Neural cell (in vitro differentiated cells): ENCODE measurements at regions not wholly inside any gene's neighbourhood (a gene's known extent, or its start where the extent isn't known, plus 50 kb on each side); places are given as distances from the start of the nearest gene placed in this dataset.

Source experiments
- H2AFZ ChIP-seq: fragments of 200-600, 300-800 bp; sonication (generic), shearing (Covaris generic); 2 replicates; pipeline ENCODE4 v1.6.0; 2014; ENCODE audit warnings: low read depth, mild to moderate bottlenecking, antibody characterized with exemption, low read length, moderate library complexity
- H3F3A ChIP-seq: fragments of 200-600 bp; shearing (Covaris generic); 2 replicates; pipeline ENCODE4 v1.6.1; 2016; ENCODE audit warnings: mild to moderate bottlenecking, moderate library complexity, mixed read lengths, antibody characterized with exemption, low read length; ENCODE audit not compliant: insufficient read depth, poor library complexity, severe bottlenecking
- H3K27ac ChIP-seq: fragments of 200-600, 300-800 bp; sonication (generic), shearing (Covaris generic); 2 replicates; pipeline ENCODE4 v1.5.1; 2014; ENCODE audit warnings: mild to moderate bottlenecking, low read length, moderate library complexity
- H3K27me3 ChIP-seq: fragments of 300-800, 200-600 bp; sonication (generic), shearing (Covaris generic); 2 replicates; pipeline ENCODE4 v1.6.0; 2014; ENCODE audit warnings: mild to moderate bottlenecking, low read depth, low read length, moderate library complexity; ENCODE audit not compliant: insufficient read depth
- H3K36me3 ChIP-seq: fragments of 300-800, 200-600 bp; sonication (generic), shearing (Covaris generic); 2 replicates; pipeline ENCODE4 v1.5.1; 2014; ENCODE audit warnings: mild to moderate bottlenecking, antibody characterized with exemption, low read length, moderate library complexity; ENCODE audit not compliant: insufficient read depth
- H3K4me2 ChIP-seq: fragments of 300-800, 200-600 bp; sonication (generic), shearing (Covaris generic); 2 replicates; pipeline ENCODE4 v1.6.0; 2014; ENCODE audit warnings: mild to moderate bottlenecking, low read length
- H3K4me3 ChIP-seq: fragments of 300-800, 200-600 bp; sonication (generic), shearing (Covaris generic); 2 replicates; pipeline ENCODE4 v1.5.1; 2014; ENCODE audit warnings: mild to moderate bottlenecking, low read length, moderate library complexity
- H3K79me2 ChIP-seq: fragments of 200-600 bp; shearing (Covaris generic); replicated peaks from 2 replicates; pipeline ENCODE4 v1.6.0; 2014; ENCODE audit warnings: mild to moderate bottlenecking, low read length, moderate library complexity; ENCODE audit not compliant: insufficient read depth
- H3K9ac ChIP-seq: fragments of 300-800, 200-600 bp; sonication (generic), shearing (Covaris generic); 2 replicates; pipeline ENCODE4 v1.6.1; 2016; ENCODE audit warnings: mild to moderate bottlenecking, low read length, mixed read lengths
- H3K9me2 ChIP-seq: fragments of 200-600 bp; shearing (Covaris generic); 2 replicates; pipeline ENCODE4 v1.6.1; 2016; ENCODE audit warnings: mild to moderate bottlenecking, low read length, mixed read lengths; ENCODE audit not compliant: insufficient read depth
- H3K9me3 ChIP-seq: fragments of 200-600, 300-800 bp; sonication (generic), shearing (Covaris generic); 2 replicates; pipeline ENCODE4 v1.6.1; 2016; ENCODE audit warnings: mild to moderate bottlenecking, mixed run types, low read length, moderate library complexity, mixed read lengths
- H4K20me1 ChIP-seq: fragments of 200-600 bp; shearing (Covaris generic); 2 replicates; pipeline ENCODE4 v1.6.1; 2016; ENCODE audit warnings: mild to moderate bottlenecking, mixed run types; ENCODE audit not compliant: insufficient read depth
- CTCF ChIP-seq: fragments of 450-650 bp; IDR thresholded peaks from 2 replicates; pipeline ENCODE4 v1.5.1; 2014; ENCODE audit warnings: antibody characterized with exemption, mild to moderate bottlenecking, moderate library complexity; ENCODE audit not compliant: poor library complexity, severe bottlenecking
- EP300 ChIP-seq: fragments of 450-650 bp; conservative IDR thresholded peaks from 2 replicates; pipeline ENCODE4 v1.6.1; 2014; ENCODE audit warnings: antibody characterized with exemption, mild to moderate bottlenecking, moderate library complexity; ENCODE audit not compliant: poor library complexity, severe bottlenecking
- EZH2 ChIP-seq: fragments of 200-600, 300-800 bp; shearing (Covaris generic), sonication (generic); IDR thresholded peaks from 2 replicates; pipeline ENCODE4 v1.6.1; 2014; ENCODE audit warnings: antibody characterized with exemption, low read length, borderline replicate concordance, mild to moderate bottlenecking; ENCODE audit not compliant: insufficient read depth, poor library complexity, severe bottlenecking
- MXI1 ChIP-seq: fragments of 450-650 bp; conservative IDR thresholded peaks from 2 replicates; pipeline ENCODE4 v1.6.1; 2014; ENCODE audit warnings: antibody characterized with exemption, mild to moderate bottlenecking; ENCODE audit not compliant: poor library complexity, severe bottlenecking
- POLR2AphosphoS5 ChIP-seq: IDR thresholded peaks from 2 replicates; pipeline ENCODE4 v1.6.1; 2012
- RAD21 ChIP-seq: fragments of 450-650 bp; conservative IDR thresholded peaks from 2 replicates; pipeline ENCODE4 v1.6.1; 2014; ENCODE audit warnings: antibody characterized with exemption, mild to moderate bottlenecking, moderate library complexity
- SMC3 ChIP-seq: fragments of 450-650 bp; conservative IDR thresholded peaks from 2 replicates; pipeline ENCODE4 v1.6.1; 2014; ENCODE audit warnings: antibody characterized with exemption, mild to moderate bottlenecking, moderate library complexity; ENCODE audit not compliant: poor library complexity
- TAF1 ChIP-seq: IDR thresholded peaks from 2 replicates; pipeline ENCODE4 v1.6.1; 2012; ENCODE audit warnings: low read depth
- TF ChIP-seq, protein P1 (sequence below): IDR thresholded peaks from 2 replicates; pipeline ENCODE4 v1.6.1; 2012; ENCODE audit warnings: borderline replicate concordance

DNA sequence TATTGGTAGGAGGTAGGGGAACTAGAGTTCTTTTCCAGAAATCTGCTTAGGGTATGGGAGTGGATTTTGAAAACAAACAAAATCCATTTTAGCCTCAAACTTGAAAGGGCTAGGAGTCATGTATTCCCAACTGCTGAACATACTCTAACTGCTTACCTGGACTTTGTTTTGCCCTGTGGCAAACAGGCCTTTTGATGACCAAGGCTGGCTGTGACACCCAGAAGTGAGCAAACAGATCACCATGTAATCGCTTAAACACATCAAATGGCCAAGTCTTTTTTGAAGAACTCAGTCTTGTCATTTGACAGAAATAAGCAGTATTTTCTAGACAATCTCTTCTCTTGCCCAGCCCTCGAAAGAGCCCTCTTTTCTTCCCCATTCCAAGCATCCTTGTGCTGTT lies 203.4 kb downstream of the KIT start:
- Histone ChIP-seq H3K9me3 (no peaks in the 10 kb centered on the region), H3K9ac (no peak overlapping the region), H3K27me3 (no peaks in the 10 kb centered on the region), H3K79me2 (no peaks in the 10 kb centered on the region), H3K4me2 (no peak overlapping the region), H3K4me3 (no peak overlapping the region), H3K27ac (no peak overlapping the region), H3F3A (no peaks in the 10 kb centered on the region), H2AFZ (no peak overlapping the region), H4K20me1 (no peaks in the 10 kb centered on the region), H3K9me2 (no peaks in the 10 kb centered on the region), H3K36me3 (no peaks in the 10 kb centered on the region)
- no peak for TF ChIP-seq EP300
- no peak for TF ChIP-seq RAD21
- no peak for TF ChIP-seq MXI1
- TF ChIP-seq EZH2 = no peak
- no peak for TF ChIP-seq TAF1
- TF ChIP-seq POLR2AphosphoS5 = no peak
- TF ChIP-seq CTCF = no peak
- TF ChIP-seq, protein P1, sequence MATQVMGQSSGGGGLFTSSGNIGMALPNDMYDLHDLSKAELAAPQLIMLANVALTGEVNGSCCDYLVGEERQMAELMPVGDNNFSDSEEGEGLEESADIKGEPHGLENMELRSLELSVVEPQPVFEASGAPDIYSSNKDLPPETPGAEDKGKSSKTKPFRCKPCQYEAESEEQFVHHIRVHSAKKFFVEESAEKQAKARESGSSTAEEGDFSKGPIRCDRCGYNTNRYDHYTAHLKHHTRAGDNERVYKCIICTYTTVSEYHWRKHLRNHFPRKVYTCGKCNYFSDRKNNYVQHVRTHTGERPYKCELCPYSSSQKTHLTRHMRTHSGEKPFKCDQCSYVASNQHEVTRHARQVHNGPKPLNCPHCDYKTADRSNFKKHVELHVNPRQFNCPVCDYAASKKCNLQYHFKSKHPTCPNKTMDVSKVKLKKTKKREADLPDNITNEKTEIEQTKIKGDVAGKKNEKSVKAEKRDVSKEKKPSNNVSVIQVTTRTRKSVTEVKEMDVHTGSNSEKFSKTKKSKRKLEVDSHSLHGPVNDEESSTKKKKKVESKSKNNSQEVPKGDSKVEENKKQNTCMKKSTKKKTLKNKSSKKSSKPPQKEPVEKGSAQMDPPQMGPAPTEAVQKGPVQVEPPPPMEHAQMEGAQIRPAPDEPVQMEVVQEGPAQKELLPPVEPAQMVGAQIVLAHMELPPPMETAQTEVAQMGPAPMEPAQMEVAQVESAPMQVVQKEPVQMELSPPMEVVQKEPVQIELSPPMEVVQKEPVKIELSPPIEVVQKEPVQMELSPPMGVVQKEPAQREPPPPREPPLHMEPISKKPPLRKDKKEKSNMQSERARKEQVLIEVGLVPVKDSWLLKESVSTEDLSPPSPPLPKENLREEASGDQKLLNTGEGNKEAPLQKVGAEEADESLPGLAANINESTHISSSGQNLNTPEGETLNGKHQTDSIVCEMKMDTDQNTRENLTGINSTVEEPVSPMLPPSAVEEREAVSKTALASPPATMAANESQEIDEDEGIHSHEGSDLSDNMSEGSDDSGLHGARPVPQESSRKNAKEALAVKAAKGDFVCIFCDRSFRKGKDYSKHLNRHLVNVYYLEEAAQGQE = no peak
- no peak for TF ChIP-seq SMC3

- Histone ChIP-seq H4K20me1 (no peaks in the 10 kb centered on the region), H3K4me3 (no peak overlapping the region), H3K4me2 (no peak overlapping the region), H3K27me3 (no peaks in the 10 kb centered on the region), H3K36me3 (no peaks in the 10 kb centered on the region), H3K9me2 (no peaks in the 10 kb centered on the region), H3K79me2 (no peaks in the 10 kb centered on the region), H3K9me3 (no peaks in the 10 kb centered on the region), H2AFZ (no peak overlapping the region), H3K27ac (no peak overlapping the region), H3K9ac (no peak overlapping the region), H3F3A (no peaks in the 10 kb centered on the region)
- TF ChIP-seq, protein P1 = no peak
- TF ChIP-seq SMC3 = no peak
- TF ChIP-seq EZH2 = no peak
- no peak for TF ChIP-seq EP300
- TF ChIP-seq MXI1 = no peak
- no peak for TF ChIP-seq POLR2AphosphoS5
- TF ChIP-seq CTCF = no peak
- TF ChIP-seq TAF1 = no peak
- no peak for TF ChIP-seq RAD21
Observed at GRCh38 chr4:54855191-54855854, 197.6 kb downstream of the KIT start.
